IMR-90 (cell line): ENCODE measurements at regions not wholly inside any gene's neighbourhood (a gene's known extent, or its start where the extent isn't known, plus 50 kb on each side); places are given as distances from the start of the nearest gene placed in this dataset.

Source experiments
- CTCF ChIP-seq: conservative IDR thresholded peaks from 2 replicates; pipeline ENCODE4 v1.5.1; 2012; ENCODE audit warnings: mild to moderate bottlenecking, low read depth, low read length, improper control_type of control experiment
- SMC3 ChIP-seq: fragments of 150-350 bp; IDR thresholded peaks from 2 replicates; pipeline ENCODE4 v1.6.1; 2016; ENCODE audit warnings: low read depth, mild to moderate bottlenecking, antibody characterized with exemption, low read length, moderate library complexity

GRCh38 chr3:64935971-64936370 is 248.2 kb upstream of the ADAMTS9 start:
- no peak for TF ChIP-seq SMC3
- no peak for TF ChIP-seq CTCF
